ENCODE measurements at regions not wholly inside any gene's neighbourhood (a gene's known extent, or its start where the extent isn't known, plus 50 kb on each side); places are given as distances from the start of the nearest gene placed in this dataset.

GRCh38 chr7:9091282-9091681 lies 657.9 kb downstream of the NXPH1 start:
- no peak for TF ChIP-seq EZH2 (IDR thresholded peaks at IDR 0.05; ENCODE audit: low read length)
- TF ChIP-seq CTCF (optimal IDR thresholded peaks at IDR 0.05 in 1 of 3, IDR thresholded peaks at IDR 0.05 in 1 of 3, conservative IDR thresholded peaks at IDR 0.05 in 1 of 3; ENCODE audit: extremely low read depth in 1 of 3, insufficient read depth in 2 of 3, low read length in 3 of 3): no peak
- Histone ChIP-seq H3K27me3 (ENCODE audit: control insufficient read depth, extremely low read depth, insufficient read depth, low read length) (no peaks in the 10 kb centered on the region), H3K79me2 (ENCODE audit: control insufficient read depth, insufficient read depth, low read length) (no peaks in the 10 kb centered on the region), H4K20me1 (ENCODE audit: control insufficient read depth, extremely low read depth, insufficient read depth, low read length) (no peaks in the 10 kb centered on the region), H3K4me2 (ENCODE audit: control insufficient read depth, extremely low read depth, insufficient read depth, low read depth, low read length) (no peak overlapping the region), H3K27ac (ENCODE audit: control insufficient read depth, insufficient read depth, low read length) (no peak overlapping the region), H3K36me3 (ENCODE audit: control insufficient read depth in 2 of 2, extremely low read depth in 1 of 2, insufficient read depth in 2 of 2, low read length in 2 of 2) (no peaks in the 10 kb centered on the region), H3K4me1 (ENCODE audit: control insufficient read depth, extremely low read depth, insufficient read depth, low read length) (no peaks in the 10 kb centered on the region), H3K9ac (ENCODE audit: control insufficient read depth, extremely low read depth, insufficient read depth, low read length) (no peak overlapping the region), H3K4me3 (ENCODE audit: control insufficient read depth in 2 of 3, extremely low read depth in 1 of 3, insufficient read depth in 2 of 3, low read depth in 1 of 3, low read length in 3 of 3) (no peak overlapping the region), H3K9me1 (ENCODE audit: control insufficient read depth, extremely low read depth, insufficient read depth, low read length) (no peaks in the 10 kb centered on the region), H2AFZ (ENCODE audit: control insufficient read depth, low read length) (no peak overlapping the region), H3K9me3 (ENCODE audit: control insufficient read depth, low read depth, low read length) (no peaks in the 10 kb centered on the region)
- DNase-seq (ENCODE audit: low read depth, low spot score) (no peak), FAIRE-seq (no peak)
- dilution Hi-C loops (cut with MboI; ENCODE audit: extremely low pct_ligation_motif_present, low sequenced_read_pairs): no loop called here

- Histone ChIP-seq H3K4me1 (ENCODE audit: control insufficient read depth, extremely low read depth, insufficient read depth, low read length) (no peaks in the 10 kb centered on the region), H3K36me3 (ENCODE audit: control insufficient read depth in 2 of 2, extremely low read depth in 1 of 2, insufficient read depth in 2 of 2, low read length in 2 of 2) (no peaks in the 10 kb centered on the region), H2AFZ (ENCODE audit: control insufficient read depth, low read length) (no peak overlapping the region), H3K27ac (ENCODE audit: control insufficient read depth, insufficient read depth, low read length) (no peak overlapping the region), H3K9me1 (ENCODE audit: control insufficient read depth, extremely low read depth, insufficient read depth, low read length) (no peaks in the 10 kb centered on the region), H3K9me3 (ENCODE audit: control insufficient read depth, low read depth, low read length) (peaks cover 3% of the 10 kb centered on the region), H4K20me1 (ENCODE audit: control insufficient read depth, extremely low read depth, insufficient read depth, low read length) (no peaks in the 10 kb centered on the region), H3K4me3 (ENCODE audit: control insufficient read depth in 2 of 3, extremely low read depth in 1 of 3, insufficient read depth in 2 of 3, low read depth in 1 of 3, low read length in 3 of 3) (no peak overlapping the region), H3K27me3 (ENCODE audit: control insufficient read depth, extremely low read depth, insufficient read depth, low read length) (no peaks in the 10 kb centered on the region), H3K9ac (ENCODE audit: control insufficient read depth, extremely low read depth, insufficient read depth, low read length) (no peak overlapping the region), H3K4me2 (ENCODE audit: control insufficient read depth, extremely low read depth, insufficient read depth, low read depth, low read length) (no peak overlapping the region), H3K79me2 (ENCODE audit: control insufficient read depth, insufficient read depth, low read length) (no peaks in the 10 kb centered on the region)
- DNase-seq (ENCODE audit: low read depth, low spot score) (no peak), FAIRE-seq (no peak)
- TF ChIP-seq CTCF (optimal IDR thresholded peaks at IDR 0.05 in 1 of 3, IDR thresholded peaks at IDR 0.05 in 1 of 3, conservative IDR thresholded peaks at IDR 0.05 in 1 of 3; ENCODE audit: extremely low read depth in 1 of 3, insufficient read depth in 2 of 3, low read length in 3 of 3) (no peak), EZH2 (IDR thresholded peaks at IDR 0.05; ENCODE audit: low read length) (no peak)
- dilution Hi-C loops (cut with MboI; ENCODE audit: extremely low pct_ligation_motif_present, low sequenced_read_pairs): no loop called here
Observed at GRCh38 chr7:9097565-9098060, 664.2 kb downstream of the NXPH1 start.

All from keratinocyte (primary cell).